Upper lobe of left lung (tissue), 6 donors: ENCODE measurements at regions not wholly inside any gene's neighbourhood (a gene's known extent, or its start where the extent isn't known, plus 50 kb on each side); places are given as distances from the start of the nearest gene placed in this dataset.

ENCODE experiments used
- ATAC-seq, 2 donors: fragments of 200-7000 bp; cut with Tn5 transposase; one replicate each; pipeline ENCODE4 v1.9.1; 2022; ENCODE audit warnings: mild to moderate bottlenecking in 2 of 2, moderate library complexity in 2 of 2; ENCODE audit not compliant: low FRiP score in 2 of 2
- DNase-seq, 2 donors: peaks; one replicate each; pipeline ENCODE4 v3.0.0-alpha.2; 2019 to 2020
- H3K27ac ChIP-seq, 4 donors: fragments of 200-600 bp; sonication (generic); one replicate each; pipeline ENCODE4 v1.5.1; 2016 to 2019
- H3K27me3 ChIP-seq, 4 donors: fragments of 200-600 bp; sonication (generic); one replicate each; pipeline ENCODE4 v1.5.1; 2017 to 2019
- H3K36me3 ChIP-seq, 4 donors: fragments of 200-600 bp; sonication (generic); one replicate each; pipeline ENCODE4 v1.5.1; 2016 to 2019
- H3K4me1 ChIP-seq, 4 donors: fragments of 200-600 bp; sonication (generic); one replicate each; pipeline ENCODE4 v1.5.1; 2018 to 2019
- H3K4me3 ChIP-seq, 4 donors: fragments of 200-600 bp; sonication (generic); one replicate each; pipeline ENCODE4 v1.5.1; 2017 to 2019; ENCODE audit warnings: mild to moderate bottlenecking in 2 of 4, moderate library complexity in 1 of 4
- H3K9me3 ChIP-seq, 4 donors: fragments of 200-600 bp; sonication (generic); one replicate each; pipeline ENCODE4 v1.5.1; 2018 to 2019
- EP300 ChIP-seq, 4 donors: sonication (generic); formaldehyde crosslinking; IDR thresholded peaks; one replicate each; pipeline ENCODE4 v1.5.1; 2017; ENCODE audit warnings: antibody characterized with exemption in 4 of 4, control low read depth in 2 of 4
- POLR2A ChIP-seq, 4 donors: fragments of 450-650 bp; IDR thresholded peaks; one replicate each; pipeline ENCODE4 v1.5.1; 2016 to 2017; ENCODE audit warnings: antibody characterized with exemption in 4 of 4, mild to moderate bottlenecking in 2 of 4
- POLR2AphosphoS5 ChIP-seq, 2 donors: sonication (generic); formaldehyde crosslinking; IDR thresholded peaks; one replicate each; pipeline ENCODE4 v1.5.1; 2017; ENCODE audit warnings: antibody characterized with exemption in 2 of 2
- WGBS, 2 donors: methylation state at CpG; one replicate each; pipeline ENCODE4 v1.1.5; 2017 to 2018; 5-methylcytosine and 5-hydroxymethylcytosine counted together
- TF ChIP-seq, protein P1 (sequence below), 6 experiments: fragments of 450-650 bp in 4 of 6; fragments of 200-600 bp in 2 of 6; sonication (generic) in 2 of 6; IDR thresholded peaks; one replicate each; pipeline ENCODE4 v1.5.1; 2016 to 2019; ENCODE audit warnings: antibody characterized with exemption in 6 of 6
- donor health status: DM: no; HTN: no; CAD: no; lungs with moderate emphysema.
- donor health status: DM: no; HTN: yes; CAD: no; lungs with severe emphysema.

DNA sequence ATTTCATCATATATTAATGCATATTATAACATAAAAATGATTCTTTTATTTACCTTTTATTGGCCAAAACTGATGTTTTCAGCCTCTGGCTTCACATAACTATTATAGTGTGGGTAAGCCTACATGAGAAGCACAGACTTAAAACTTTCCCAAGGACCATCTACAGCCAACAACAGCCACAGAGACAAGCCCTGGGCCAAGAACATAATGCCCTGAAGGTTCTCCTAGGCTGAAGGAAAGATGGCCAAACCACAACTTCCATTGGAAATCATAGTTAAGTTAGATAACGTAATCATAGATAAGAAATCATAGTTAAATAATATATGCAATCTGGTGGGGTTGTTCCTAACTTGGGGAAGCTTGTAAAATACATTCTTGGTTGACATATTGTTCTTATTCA is 280.0 kb upstream of the EMCN start:
- Histone ChIP-seq H3K4me3 (no peak overlapping the region), H3K4me1 (no peaks in the 10 kb centered on the region), H3K36me3 (no peaks in the 10 kb centered on the region), H3K27ac (no peak overlapping the region), H3K27me3 (no peaks in the 10 kb centered on the region), H3K9me3 (no peaks in the 10 kb centered on the region)
- no peak for DNase-seq
- no peak for ATAC-seq
- TF ChIP-seq POLR2AphosphoS5 (IDR thresholded peaks at IDR 0.05) (no peak), EP300 (IDR thresholded peaks at IDR 0.05) (no peak), POLR2A (IDR thresholded peaks at IDR 0.05) (no peak)
- TF ChIP-seq, protein P1, sequence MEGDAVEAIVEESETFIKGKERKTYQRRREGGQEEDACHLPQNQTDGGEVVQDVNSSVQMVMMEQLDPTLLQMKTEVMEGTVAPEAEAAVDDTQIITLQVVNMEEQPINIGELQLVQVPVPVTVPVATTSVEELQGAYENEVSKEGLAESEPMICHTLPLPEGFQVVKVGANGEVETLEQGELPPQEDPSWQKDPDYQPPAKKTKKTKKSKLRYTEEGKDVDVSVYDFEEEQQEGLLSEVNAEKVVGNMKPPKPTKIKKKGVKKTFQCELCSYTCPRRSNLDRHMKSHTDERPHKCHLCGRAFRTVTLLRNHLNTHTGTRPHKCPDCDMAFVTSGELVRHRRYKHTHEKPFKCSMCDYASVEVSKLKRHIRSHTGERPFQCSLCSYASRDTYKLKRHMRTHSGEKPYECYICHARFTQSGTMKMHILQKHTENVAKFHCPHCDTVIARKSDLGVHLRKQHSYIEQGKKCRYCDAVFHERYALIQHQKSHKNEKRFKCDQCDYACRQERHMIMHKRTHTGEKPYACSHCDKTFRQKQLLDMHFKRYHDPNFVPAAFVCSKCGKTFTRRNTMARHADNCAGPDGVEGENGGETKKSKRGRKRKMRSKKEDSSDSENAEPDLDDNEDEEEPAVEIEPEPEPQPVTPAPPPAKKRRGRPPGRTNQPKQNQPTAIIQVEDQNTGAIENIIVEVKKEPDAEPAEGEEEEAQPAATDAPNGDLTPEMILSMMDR (IDR thresholded peaks at IDR 0.05), result no peak
- 0 to 41% methylated on average over 1 of the region's 1 CpG for WGBS, 2 donors

DNA sequence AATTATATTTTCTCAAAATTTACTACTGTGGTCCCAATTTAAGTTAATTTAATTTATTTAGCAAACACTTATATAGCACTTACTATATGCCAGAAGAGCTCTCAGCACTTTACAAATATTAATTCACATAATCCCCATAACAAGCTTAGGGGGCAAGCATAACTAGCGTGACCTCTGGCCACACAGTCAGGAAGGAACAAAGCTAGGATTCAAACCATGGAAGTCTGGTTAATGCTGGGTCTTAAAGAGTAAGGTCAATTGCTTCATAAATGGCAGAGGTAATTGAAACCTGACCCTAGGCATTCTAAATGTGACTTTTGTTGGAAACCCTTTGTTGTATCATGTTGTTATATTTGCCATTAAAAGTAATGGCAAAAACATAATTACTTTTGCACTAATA is 279.5 kb upstream of the EMCN start:
- WGBS, 2 donors, result 94 to 100% methylated on average over 1 of the region's 1 CpG
- Histone ChIP-seq H3K4me1 (no peaks in the 10 kb centered on the region), H3K27me3 (no peaks in the 10 kb centered on the region), H3K27ac (no peak overlapping the region), H3K9me3 (no peaks in the 10 kb centered on the region), H3K36me3 (no peaks in the 10 kb centered on the region), H3K4me3 (no peak overlapping the region)
- DNase-seq, result no peak
- TF ChIP-seq POLR2A (IDR thresholded peaks at IDR 0.05) (no peak), POLR2AphosphoS5 (IDR thresholded peaks at IDR 0.05) (no peak), EP300 (IDR thresholded peaks at IDR 0.05) (no peak)
- TF ChIP-seq, protein P1 (IDR thresholded peaks at IDR 0.05), result no peak
- ATAC-seq, result no peak

DNA sequence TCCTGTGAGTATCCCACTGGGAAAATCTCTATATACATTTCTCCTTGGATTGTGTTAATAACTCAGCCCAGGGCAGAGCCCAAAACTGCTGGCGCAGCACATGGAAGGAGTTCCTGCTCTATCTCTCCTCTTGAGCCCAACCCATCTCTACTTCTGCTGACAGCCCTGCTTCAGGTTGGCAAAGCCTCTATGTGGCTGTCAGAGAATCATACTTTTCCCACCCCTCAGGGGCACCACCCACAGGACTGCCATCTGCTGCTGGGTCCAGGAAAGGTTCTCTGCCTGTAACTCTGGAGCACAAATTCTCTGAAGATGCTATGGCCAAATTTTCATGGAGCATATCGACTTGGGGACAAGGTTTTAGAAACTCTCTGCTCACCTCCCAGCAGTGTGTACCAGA is 278.5 kb upstream of the EMCN start:
- 92 to 94% methylated on average over 2 of the region's 2 CpGs for WGBS, 2 donors
- Histone ChIP-seq H3K9me3 (no peaks in the 10 kb centered on the region), H3K27ac (no peak overlapping the region), H3K4me1 (no peaks in the 10 kb centered on the region), H3K4me3 (no peak overlapping the region), H3K27me3 (no peaks in the 10 kb centered on the region), H3K36me3 (no peaks in the 10 kb centered on the region)
- TF ChIP-seq EP300 (IDR thresholded peaks at IDR 0.05) (no peak), POLR2AphosphoS5 (IDR thresholded peaks at IDR 0.05) (no peak), POLR2A (IDR thresholded peaks at IDR 0.05) (no peak)
- TF ChIP-seq, protein P1 (IDR thresholded peaks at IDR 0.05), result no peak
- no peak for ATAC-seq
- DNase-seq, result no peak

DNA sequence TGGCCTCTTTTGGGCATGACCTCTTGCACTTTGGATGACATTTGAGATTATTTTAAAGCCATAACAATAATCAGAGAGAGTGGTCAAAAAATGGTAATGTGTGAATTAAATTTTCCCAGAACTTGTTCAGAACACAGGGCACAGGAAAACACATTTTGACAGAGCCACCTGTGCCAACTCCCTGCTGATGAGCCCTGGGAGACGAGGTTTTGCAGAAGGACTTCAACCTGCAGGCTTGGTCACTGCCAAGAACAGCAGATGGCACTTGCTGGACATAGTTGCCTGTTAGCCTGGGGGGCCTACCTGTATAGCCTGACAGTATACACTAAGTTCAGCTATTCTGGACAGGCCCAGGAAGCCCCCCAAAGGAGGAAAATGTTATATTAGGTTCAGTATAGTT is 277.8 kb upstream of the EMCN start:
- DNase-seq (no peak), ATAC-seq (no peak)
- 80 to 100% methylated on average over 1 of the region's 1 CpG for WGBS, 2 donors
- TF ChIP-seq EP300 (IDR thresholded peaks at IDR 0.05), result no peak
- TF ChIP-seq POLR2A (IDR thresholded peaks at IDR 0.05), result no peak
- TF ChIP-seq POLR2AphosphoS5 (IDR thresholded peaks at IDR 0.05), result no peak
- TF ChIP-seq, protein P1 (IDR thresholded peaks at IDR 0.05), result no peak
- Histone ChIP-seq H3K36me3 (no peaks in the 10 kb centered on the region), H3K27me3 (no peaks in the 10 kb centered on the region), H3K4me1 (no peaks in the 10 kb centered on the region), H3K27ac (no peak overlapping the region), H3K9me3 (no peaks in the 10 kb centered on the region), H3K4me3 (no peak overlapping the region)

DNA sequence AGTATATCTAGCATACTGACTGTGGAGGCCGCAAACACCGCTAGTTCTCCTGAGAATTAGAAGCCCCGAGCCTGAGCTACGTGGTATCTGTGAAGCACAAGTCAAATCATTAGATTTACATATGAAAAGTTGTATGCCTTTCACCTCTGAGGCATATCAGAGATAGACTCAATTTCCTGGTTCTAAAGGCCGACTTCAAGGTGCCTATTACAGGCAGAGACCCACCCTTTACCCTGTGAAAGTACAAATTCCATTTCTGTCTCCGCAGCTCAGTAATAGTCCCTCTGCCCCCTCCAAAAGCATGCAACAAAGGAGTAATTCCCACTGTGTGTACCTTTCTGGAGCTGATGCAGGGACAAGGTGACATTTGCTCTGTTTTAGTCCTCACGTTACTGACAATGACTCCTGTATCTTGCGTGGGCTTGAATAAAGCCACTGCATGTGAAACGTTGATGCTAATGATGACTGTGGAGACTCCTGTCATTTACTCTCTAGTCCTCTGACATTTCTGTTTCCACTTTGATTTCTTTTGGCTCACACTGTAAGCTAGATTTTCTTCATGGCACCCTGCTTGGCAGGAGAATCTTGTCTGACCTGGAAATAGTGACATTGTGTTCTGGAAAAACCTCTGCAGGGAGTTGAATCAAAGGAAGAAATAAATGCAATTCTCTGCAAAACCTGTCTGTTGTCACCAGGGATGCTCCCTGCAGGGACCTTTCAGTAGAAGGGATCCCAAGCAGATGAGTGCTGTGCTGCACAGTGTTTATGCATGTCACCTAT is 273.2 kb upstream of the EMCN start:
- Histone ChIP-seq H3K27me3 (no peaks in the 10 kb centered on the region), H3K36me3 (no peaks in the 10 kb centered on the region), H3K27ac (no peak overlapping the region), H3K4me1 (no peaks in the 10 kb centered on the region), H3K9me3 (no peaks in the 10 kb centered on the region), H3K4me3 (no peak overlapping the region)
- no peak for TF ChIP-seq EP300 (IDR thresholded peaks at IDR 0.05)
- TF ChIP-seq POLR2A (IDR thresholded peaks at IDR 0.05), result no peak
- TF ChIP-seq, protein P1 (IDR thresholded peaks at IDR 0.05), result no peak
- TF ChIP-seq POLR2AphosphoS5 (IDR thresholded peaks at IDR 0.05), result no peak
- DNase-seq, result no peak
- 65 to 80% methylated on average over 9 of the region's 9 CpGs for WGBS, 2 donors
- ATAC-seq, result no peak
